ENCODE measurements at regions not wholly inside any gene's neighbourhood (a gene's known extent, or its start where the extent isn't known, plus 50 kb on each side); places are given as distances from the start of the nearest gene placed in this dataset.

DNA sequence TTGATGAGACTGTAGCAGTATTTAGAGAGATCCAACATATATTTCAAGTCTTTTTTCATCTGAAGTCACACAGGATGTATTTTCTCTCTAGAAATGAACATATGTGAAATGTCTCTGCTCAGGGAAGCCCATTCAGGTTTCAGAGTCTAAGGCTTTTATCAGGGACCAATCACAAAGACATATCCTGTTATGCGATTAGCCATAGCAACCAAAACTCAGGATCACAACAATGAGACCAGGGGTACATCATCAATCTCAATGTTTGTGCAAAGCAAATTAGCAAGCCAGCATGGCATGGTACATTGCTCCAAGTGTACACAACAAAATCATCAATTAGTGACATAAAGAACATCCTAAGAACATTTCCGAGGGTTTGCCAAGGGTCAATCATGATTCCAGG is 99.2 kb upstream of the AMN1 start (continued):
- TF ChIP-seq CEBPG (CRISPR knock-in tag; IDR thresholded peaks at IDR 0.05) (no peak), CEBPG (tag; conservative IDR thresholded peaks at IDR 0.05 in 1 of 2, IDR thresholded peaks at IDR 0.05 in 1 of 2) (no peak), SRF (CRISPR knock-in tag; IDR thresholded peaks at IDR 0.05) (no peak)

DNA sequence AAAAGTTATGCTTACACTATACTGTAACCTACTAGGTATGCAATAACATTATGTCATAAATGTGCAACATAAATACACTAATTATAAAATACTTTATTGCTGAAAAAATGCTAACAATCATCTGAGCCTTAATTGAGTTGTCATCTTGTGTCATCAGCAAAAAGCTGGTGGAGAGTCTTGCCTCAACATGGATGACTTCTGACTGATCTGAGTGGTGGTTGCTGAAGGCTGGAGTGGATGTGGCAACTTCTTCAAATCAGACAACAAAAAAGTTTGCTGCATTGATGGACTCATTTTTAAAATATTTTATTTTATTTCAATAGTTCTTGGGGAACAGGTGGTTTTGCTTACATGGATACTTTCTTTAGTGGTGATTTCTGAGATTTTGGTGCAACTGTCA is 93.9 kb upstream of the AMN1 start:
- ATAC-seq (no peak), FAIRE-seq (no peak), DNase-seq (ENCODE audit: extremely low read depth in 1 of 4, low spot score in 3 of 4) (no peak)
- CTCF ChIA-PET (ENCODE audit: low intra/inter-chr PET ratio) = no interaction called here
- TF ChIP-seq, protein P1, sequence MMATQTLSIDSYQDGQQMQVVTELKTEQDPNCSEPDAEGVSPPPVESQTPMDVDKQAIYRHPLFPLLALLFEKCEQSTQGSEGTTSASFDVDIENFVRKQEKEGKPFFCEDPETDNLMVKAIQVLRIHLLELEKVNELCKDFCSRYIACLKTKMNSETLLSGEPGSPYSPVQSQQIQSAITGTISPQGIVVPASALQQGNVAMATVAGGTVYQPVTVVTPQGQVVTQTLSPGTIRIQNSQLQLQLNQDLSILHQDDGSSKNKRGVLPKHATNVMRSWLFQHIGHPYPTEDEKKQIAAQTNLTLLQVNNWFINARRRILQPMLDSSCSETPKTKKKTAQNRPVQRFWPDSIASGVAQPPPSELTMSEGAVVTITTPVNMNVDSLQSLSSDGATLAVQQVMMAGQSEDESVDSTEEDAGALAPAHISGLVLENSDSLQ (IDR thresholded peaks at IDR 0.05) = no peak
- no peak for TF ChIP-seq ZNF217 (CRISPR knock-in tag; IDR thresholded peaks at IDR 0.05)
- no peak for TF ChIP-seq PRPF4 (IDR thresholded peaks at IDR 0.05; ENCODE audit: insufficient read depth, low read depth, low read length, poor library complexity, severe bottlenecking)
- TF ChIP-seq RAD21 (CRISPR knock-in tag; conservative IDR thresholded peaks at IDR 0.05 in 1 of 2, IDR thresholded peaks at IDR 0.05 in 1 of 2) = no peak
- TF ChIP-seq ZNF583 (CRISPR knock-in tag; IDR thresholded peaks at IDR 0.05) = no peak
- Histone ChIP-seq H3K9me3 (replicated peaks; ENCODE audit: control insufficient read depth, insufficient read depth, low read depth, low read length) (peaks cover 3% of the 10 kb centered on the region), H3K4me3 (no peak overlapping the region), H4K20me1 (replicated peaks; ENCODE audit: control insufficient read depth, insufficient read depth, low read length) (no peaks in the 10 kb centered on the region), H3K36me3 (ENCODE audit: control insufficient read depth, insufficient read depth, low read length) (no peaks in the 10 kb centered on the region), H3K79me2 (ENCODE audit: control insufficient read depth, insufficient read depth, low read length) (no peaks in the 10 kb centered on the region), H3K4me1 (replicated peaks in 1 of 2; ENCODE audit: control insufficient read depth in 2 of 2, insufficient read depth in 2 of 2, low read length in 2 of 2) (no peaks in the 10 kb centered on the region), H3K9me1 (ENCODE audit: control insufficient read depth, insufficient read depth, low read length) (no peaks in the 10 kb centered on the region), H3K4me2 (ENCODE audit: insufficient read depth, low read length) (no peak overlapping the region), H3K9ac (ENCODE audit: insufficient read depth in 1 of 2, low read depth in 2 of 2, low read length in 2 of 2) (no peak overlapping the region), H2AFZ (ENCODE audit: low read depth, low read length) (no peak overlapping the region), H3K27ac (ENCODE audit: extremely low read depth, low read depth, low read length) (no peak overlapping the region), H3K27me3 (ENCODE audit: control insufficient read depth in 2 of 2, insufficient read depth in 2 of 2, low read length in 2 of 2) (no peaks in the 10 kb centered on the region)
- POLR2A ChIA-PET = no interaction called here
- no TSS peak for BruUV-seq (replicated peaks)
- intact Hi-C loops (cut with micrococcal nuclease) (no loop called here), in situ Hi-C loops (cut with MboI) (no loop called here)

Data from K562 (cell line).